Right lobe of liver (tissue), 6 donors: ENCODE measurements at regions not wholly inside any gene's neighbourhood (a gene's known extent, or its start where the extent isn't known, plus 50 kb on each side); places are given as distances from the start of the nearest gene placed in this dataset.

Source experiments
- ATAC-seq, 4 donors: fragments of 200-7000 bp; cut with Tn5 transposase; one replicate each; pipeline ENCODE4 v1.9.1; 2020; ENCODE audit warnings: mild to moderate bottlenecking in 4 of 4, moderate library complexity in 4 of 4
- DNase-seq, 3 donors: peaks; one replicate each; pipeline ENCODE4 v3.0.0-alpha.2; 2020
- H3K27ac ChIP-seq, 3 donors: fragments of 200-600 bp; one replicate each; pipeline ENCODE4 v1.8.0; 2022
- H3K27me3 ChIP-seq, 2 donors: fragments of 200-600 bp; one replicate each; pipeline ENCODE4 v1.8.0; 2022
- H3K36me3 ChIP-seq, 4 donors: fragments of 200-600 bp; sonication (generic) in 1 of 4; one replicate each; pipeline versions ENCODE4 v1.5.1 to v1.8.0; 2017 to 2022; ENCODE audit warnings: control low read depth in 1 of 4
- H3K4me1 ChIP-seq, 4 donors: fragments of 200-600 bp; sonication (generic) in 1 of 4; one replicate each; pipeline versions ENCODE4 v1.5.1 to v1.8.0; 2017 to 2022; ENCODE audit warnings: control low read depth in 1 of 4
- H3K4me3 ChIP-seq, 3 donors: fragments of 200-600 bp; one replicate each; pipeline ENCODE4 v1.8.0; 2022
- H3K9me3 ChIP-seq, 4 donors: fragments of 200-600 bp; sonication (generic) in 1 of 4; one replicate each; pipeline versions ENCODE4 v1.5.1 to v1.8.0; 2017 to 2022; ENCODE audit warnings: control low read depth in 1 of 4
- CTCF ChIP-seq, 4 donors: fragments of 200-600 bp in 3 of 4; fragments of 450-650 bp in 1 of 4; IDR thresholded peaks; one replicate each; pipeline versions ENCODE4 v1.5.1 to v1.8.0; 2016 to 2022; ENCODE audit warnings: antibody characterized with exemption in 4 of 4, mild to moderate bottlenecking in 2 of 4
- POLR2A ChIP-seq: fragments of 450-650 bp; IDR thresholded peaks from one replicate; pipeline ENCODE4 v1.6.1; 2017; ENCODE audit warnings: antibody characterized with exemption, mild to moderate bottlenecking
- WGBS: methylation state at CpG from one replicate; pipeline ENCODE4 v1.1.6; 2018; ENCODE audit warnings: low coverage, low lambda C conversion rate; ENCODE audit not compliant: insufficient coverage; ENCODE audit errors: missing lambda C conversion rate; 5-methylcytosine and 5-hydroxymethylcytosine counted together
- intact Hi-C, 2 donors: fragments of 100-400 bp; cut with DNase I; formaldehyde crosslinking; loops; one replicate each; pipeline versions ENCODE4 v1.11.2 to v1.14.1; 2022
- donor health status: DM: no; HTN: yes; CAD: no.
- donor health status: DM: no; HTN: no; CAD: no.
- donor health status: DM: no; HTN: no; CAD: no.
- donor health status: DM: no; HTN: yes; CAD: no.
- donor health status: DM: no; HTN: yes; CAD: no.

GRCh38 chr1:193774536-193775323 is 588.3 kb upstream of the B3GALT2 start:
- no peaks in the 10 kb centered on the region for H3K4me1 ChIP-seq
- H3K27me3 ChIP-seq = no peaks in the 10 kb centered on the region
- H3K9me3 ChIP-seq = no peaks in the 10 kb centered on the region
- intact Hi-C loops = no loop called here
- no peak overlapping the region for H3K4me3 ChIP-seq
- DNase-seq = no peak
- WGBS = 100% methylated on average over 2 of the region's 2 CpGs
- no peak overlapping the region for H3K27ac ChIP-seq
- TF ChIP-seq CTCF (IDR thresholded peaks at IDR 0.05) (no peak), POLR2A (no peak)
- ATAC-seq = no peak
- H3K36me3 ChIP-seq = no peaks in the 10 kb centered on the region

- Histone ChIP-seq H3K9me3 (no peaks in the 10 kb centered on the region), H3K36me3 (no peaks in the 10 kb centered on the region), H3K27me3 (no peaks in the 10 kb centered on the region), H3K4me3 (no peak overlapping the region), H3K4me1 (no peaks in the 10 kb centered on the region), H3K27ac (no peak overlapping the region)
- WGBS = 82% methylated on average over 2 of the region's 2 CpGs
- intact Hi-C loops = no loop called here
- DNase-seq (no peak), ATAC-seq (no peak)
- no peak for TF ChIP-seq CTCF (IDR thresholded peaks at IDR 0.05)
- TF ChIP-seq POLR2A = no peak
These were observed 585.2 kb upstream of the B3GALT2 start for GRCh38 chr1:193771596-193771995.

- DNase-seq (no peak), ATAC-seq (no peak)
- no peaks in the 10 kb centered on the region for H3K27me3 ChIP-seq
- no peak overlapping the region for H3K4me3 ChIP-seq
- TF ChIP-seq POLR2A (no peak), CTCF (IDR thresholded peaks at IDR 0.05) (no peak)
- H3K9me3 ChIP-seq = no peaks in the 10 kb centered on the region
- H3K36me3 ChIP-seq = no peaks in the 10 kb centered on the region
- no peak overlapping the region for H3K27ac ChIP-seq
- intact Hi-C loops = no loop called here
- whole genome bisulfite sequencing = 90% methylated on average over 2 of the region's 2 CpGs
- H3K4me1 ChIP-seq = no peaks in the 10 kb centered on the region
These were observed 583.2 kb upstream of the B3GALT2 start for GRCh38 chr1:193769651-193770050.

DNA sequence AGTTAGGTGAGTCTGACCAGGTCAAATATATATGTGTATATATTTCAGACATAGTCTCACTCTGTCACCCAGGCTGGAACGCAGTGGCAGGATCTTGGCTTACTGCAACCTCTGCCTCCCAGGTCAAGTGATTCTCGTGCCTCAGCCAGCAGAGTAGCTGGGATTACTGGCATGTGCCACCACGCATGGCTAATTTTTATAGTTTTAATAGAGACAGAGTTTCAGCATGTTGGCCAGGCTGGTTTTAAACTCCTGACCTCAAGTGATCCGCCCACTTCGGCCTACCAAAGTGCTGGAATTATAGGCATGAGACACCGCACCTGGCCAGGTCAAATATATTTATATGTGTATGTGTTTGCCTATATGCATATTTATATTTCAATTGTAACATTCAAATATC is 581.5 kb upstream of the B3GALT2 start:
- Histone ChIP-seq H3K9me3 (no peaks in the 10 kb centered on the region), H3K4me1 (no peaks in the 10 kb centered on the region), H3K27ac (no peak overlapping the region), H3K27me3 (no peaks in the 10 kb centered on the region), H3K4me3 (no peak overlapping the region), H3K36me3 (no peaks in the 10 kb centered on the region)
- TF ChIP-seq POLR2A = no peak
- TF ChIP-seq CTCF (IDR thresholded peaks at IDR 0.05) = no peak
- no peak for ATAC-seq
- 93% methylated on average over 6 of the region's 6 CpGs for WGBS
- intact Hi-C loops = no loop called here
- no peak for DNase-seq
